GM12878 (cell line): ENCODE measurements at regions not wholly inside any gene's neighbourhood (a gene's known extent, or its start where the extent isn't known, plus 50 kb on each side); places are given as distances from the start of the nearest gene placed in this dataset.

Source experiments
- ATAC-seq: fragments of 200-7000 bp; cut with Tn5 transposase; 3 replicates; pipeline ENCODE4 v1.9.1; 2020; ENCODE audit warnings: mild to moderate bottlenecking, moderate library complexity
- BruUV-seq: library from RNA; stranded (reverse); fragments of 400-500 nt; replicated peaks from 2 replicates; lab custom pipeline; 2021; lab: Mats Ljungman, UMichigan
- CTCF ChIA-PET: fragments of 300-600 bp; sonication (Branson Sonifier 250); formaldehyde crosslinking; extraction: SDS; loops from one replicate; lab custom pipeline; 2021; ENCODE audit warnings: inconsistent platforms; lab: Yijun Ruan, JAX
- POLR2A ChIA-PET: fragments of 350-600 bp; formaldehyde crosslinking; extraction: SDS; loops from one replicate; lab custom pipeline; 2021; ENCODE audit warnings: inconsistent platforms; lab: Charles Lee
- RAD21 ChIA-PET: fragments of 300-600 bp; sonication (Branson Sonifier 250); formaldehyde crosslinking; loops from one replicate; lab custom pipeline; 2023; ENCODE audit warnings: antibody characterized with exemption; ENCODE audit not compliant: unreplicated experiment; lab: Charles Lee
- SMC1A ChIA-PET: fragments of 300-600 bp; sonication (Branson Sonifier 250); formaldehyde crosslinking; loops from one replicate; lab custom pipeline; 2023; ENCODE audit not compliant: unreplicated experiment, uncharacterized antibody; lab: Charles Lee
- DNase-seq: peaks from one replicate; pipeline ENCODE4 v3.0.0-alpha.2; 2011; ENCODE audit warnings: low read depth, low spot score
- FAIRE-seq: peaks from 3 replicates; lab custom pipeline; 2011; peaks lifted over from hg19 to GRCh38; lab: Jason Lieb, UNC
- H2AFZ ChIP-seq: 2 replicates; pipeline ENCODE4 v1.6.0; 2011; ENCODE audit warnings: low read depth, low read length, control low read depth; ENCODE audit not compliant: control insufficient read depth
- H3K27ac ChIP-seq: 2 replicates; pipeline ENCODE4 v1.5.1; 2011; ENCODE audit warnings: control low read depth; ENCODE audit not compliant: control insufficient read depth, insufficient read depth
- H3K27me3 ChIP-seq, 2 experiments: replicated peaks in 1 of 2; 2 replicates each; pipeline versions ENCODE4 v1.6.0 to v1.6.1; 2011; ENCODE audit warnings: low read length in 1 of 2; ENCODE audit not compliant: control insufficient read depth in 2 of 2, insufficient read depth in 2 of 2
- H3K36me3 ChIP-seq, 2 experiments: 2 replicates each; pipeline ENCODE4 v1.5.1; 2011; ENCODE audit warnings: low read length in 1 of 2; ENCODE audit not compliant: control insufficient read depth in 2 of 2, insufficient read depth in 2 of 2
- H3K4me1 ChIP-seq: 2 replicates; pipeline ENCODE4 v1.6.1; 2011; ENCODE audit warnings: mild to moderate bottlenecking, low read length, moderate library complexity, mixed read lengths; ENCODE audit not compliant: control insufficient read depth, insufficient read depth
- H3K4me2 ChIP-seq: 2 replicates; pipeline ENCODE4 v1.6.0; 2011; ENCODE audit warnings: control low read depth; ENCODE audit not compliant: control insufficient read depth, insufficient read depth
- H3K4me3 ChIP-seq: fragments of 200-600 bp; sonication (generic); 2 replicates; pipeline ENCODE4 v1.5.1; 2016
- H3K79me2 ChIP-seq: 2 replicates; pipeline ENCODE4 v1.6.0; 2011; ENCODE audit warnings: low read length; ENCODE audit not compliant: control insufficient read depth, insufficient read depth
- H3K9ac ChIP-seq: 2 replicates; pipeline ENCODE4 v1.8.0; 2011; ENCODE audit warnings: low read length, control low read depth, mixed read lengths; ENCODE audit not compliant: control insufficient read depth, insufficient read depth
- H3K9me3 ChIP-seq: replicated peaks from 3 replicates; pipeline ENCODE4 v1.5.1; 2011; ENCODE audit warnings: mild to moderate bottlenecking, low read length; ENCODE audit not compliant: control insufficient read depth, insufficient read depth
- H4K20me1 ChIP-seq: 2 replicates; pipeline ENCODE4 v1.6.0; 2011; ENCODE audit not compliant: control insufficient read depth, insufficient read depth
- ETV6 ChIP-seq, 2 experiments: fragments of 450-650 bp in 1 of 2; IDR thresholded peaks in 1 of 2; conservative IDR thresholded peaks in 1 of 2; 2 replicates each; pipeline ENCODE4 v1.6.1; 2014; ENCODE audit warnings: antibody characterized with exemption in 1 of 2, borderline replicate concordance in 1 of 2, low read depth in 1 of 2, mild to moderate bottlenecking in 1 of 2, moderate library complexity in 1 of 2
- MTA3 ChIP-seq: IDR thresholded peaks from 2 replicates; pipeline ENCODE4 v1.6.1; 2012; ENCODE audit warnings: low read length, inconsistent platforms, borderline replicate concordance
- NR2F1 ChIP-seq: fragments of 450-650 bp; conservative IDR thresholded peaks from 2 replicates; pipeline ENCODE4 v1.6.1; 2017; ENCODE audit warnings: mild to moderate bottlenecking
- POU2F2 ChIP-seq: IDR thresholded peaks from 3 replicates; pipeline ENCODE4 v1.6.1; 2011; ENCODE audit warnings: low read depth, mild to moderate bottlenecking, low read length, borderline replicate concordance
- RFX5 ChIP-seq: IDR thresholded peaks from 2 replicates; pipeline ENCODE4 v1.6.1; 2011; ENCODE audit warnings: low read depth, low read length, improper control_type of control experiment
- ZBTB11 ChIP-seq: fragments of 450-650 bp; formaldehyde crosslinking; IDR thresholded peaks from 2 replicates; pipeline ENCODE4 v1.5.0; 2022; ENCODE audit warnings: mild to moderate bottlenecking, missing genetic modification characterization
- WGBS: methylation state at CpG from one replicate; pipeline ENCODE4 v1.1.6; 2016; ENCODE audit warnings: low lambda C conversion rate; ENCODE audit not compliant: insufficient replicate concordance, insufficient coverage; ENCODE audit errors: missing lambda C conversion rate; 5-methylcytosine and 5-hydroxymethylcytosine counted together
- in situ Hi-C: fragments of 300-500 bp; cut with MboI; formaldehyde crosslinking; loops from 9 replicates; pipeline ENCODE4 v1.14.3; 2018; ENCODE audit warnings: mixed read lengths
- intact Hi-C: fragments of 100-400 bp; cut with micrococcal nuclease; formaldehyde crosslinking; loops from one replicate; pipeline ENCODE4 v1.14.2; 2022; ENCODE audit not compliant: unreplicated experiment
- TF ChIP-seq, protein P1 (sequence below): fragments of 450-650 bp; IDR thresholded peaks from 2 replicates; pipeline ENCODE4 v1.6.1; 2017; ENCODE audit warnings: mild to moderate bottlenecking, moderate library complexity
- TF ChIP-seq, protein P2 (sequence below): IDR thresholded peaks from 2 replicates; pipeline ENCODE4 v1.6.1; 2012; ENCODE audit warnings: improper control_type of control experiment, low read depth, low read length; ENCODE audit not compliant: insufficient replicate concordance

- H2AFZ ChIP-seq = no peak overlapping the region
- no peak overlapping the region for H3K27ac ChIP-seq
- POLR2A ChIA-PET = no interaction called here
- H3K4me2 ChIP-seq = no peak overlapping the region
- H3K79me2 ChIP-seq = no peaks in the 10 kb centered on the region
- no TSS peak for BruUV-seq
- DNase-seq = no peak
- intact Hi-C loops (no loop called here), in situ Hi-C loops (no loop called here)
- no peak for TF ChIP-seq MTA3
- TF ChIP-seq RFX5 = no peak
- no peak for TF ChIP-seq NR2F1
- TF ChIP-seq POU2F2 = no peak
- TF ChIP-seq, protein P1, sequence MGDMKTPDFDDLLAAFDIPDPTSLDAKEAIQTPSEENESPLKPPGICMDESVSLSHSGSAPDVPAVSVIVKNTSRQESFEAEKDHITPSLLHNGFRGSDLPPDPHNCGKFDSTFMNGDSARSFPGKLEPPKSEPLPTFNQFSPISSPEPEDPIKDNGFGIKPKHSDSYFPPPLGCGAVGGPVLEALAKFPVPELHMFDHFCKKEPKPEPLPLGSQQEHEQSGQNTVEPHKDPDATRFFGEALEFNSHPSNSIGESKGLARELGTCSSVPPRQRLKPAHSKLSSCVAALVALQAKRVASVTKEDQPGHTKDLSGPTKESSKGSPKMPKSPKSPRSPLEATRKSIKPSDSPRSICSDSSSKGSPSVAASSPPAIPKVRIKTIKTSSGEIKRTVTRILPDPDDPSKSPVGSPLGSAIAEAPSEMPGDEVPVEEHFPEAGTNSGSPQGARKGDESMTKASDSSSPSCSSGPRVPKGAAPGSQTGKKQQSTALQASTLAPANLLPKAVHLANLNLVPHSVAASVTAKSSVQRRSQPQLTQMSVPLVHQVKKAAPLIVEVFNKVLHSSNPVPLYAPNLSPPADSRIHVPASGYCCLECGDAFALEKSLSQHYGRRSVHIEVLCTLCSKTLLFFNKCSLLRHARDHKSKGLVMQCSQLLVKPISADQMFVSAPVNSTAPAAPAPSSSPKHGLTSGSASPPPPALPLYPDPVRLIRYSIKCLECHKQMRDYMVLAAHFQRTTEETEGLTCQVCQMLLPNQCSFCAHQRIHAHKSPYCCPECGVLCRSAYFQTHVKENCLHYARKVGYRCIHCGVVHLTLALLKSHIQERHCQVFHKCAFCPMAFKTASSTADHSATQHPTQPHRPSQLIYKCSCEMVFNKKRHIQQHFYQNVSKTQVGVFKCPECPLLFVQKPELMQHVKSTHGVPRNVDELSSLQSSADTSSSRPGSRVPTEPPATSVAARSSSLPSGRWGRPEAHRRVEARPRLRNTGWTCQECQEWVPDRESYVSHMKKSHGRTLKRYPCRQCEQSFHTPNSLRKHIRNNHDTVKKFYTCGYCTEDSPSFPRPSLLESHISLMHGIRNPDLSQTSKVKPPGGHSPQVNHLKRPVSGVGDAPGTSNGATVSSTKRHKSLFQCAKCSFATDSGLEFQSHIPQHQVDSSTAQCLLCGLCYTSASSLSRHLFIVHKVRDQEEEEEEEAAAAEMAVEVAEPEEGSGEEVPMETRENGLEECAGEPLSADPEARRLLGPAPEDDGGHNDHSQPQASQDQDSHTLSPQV = no peak
- TF ChIP-seq ETV6 (conservative IDR thresholded peaks at IDR 0.05 in 1 of 2, IDR thresholded peaks at IDR 0.05 in 1 of 2; ENCODE audit: borderline replicate concordance in 1 of 2, low read depth in 1 of 2) = no peak
- TF ChIP-seq, protein P2, sequence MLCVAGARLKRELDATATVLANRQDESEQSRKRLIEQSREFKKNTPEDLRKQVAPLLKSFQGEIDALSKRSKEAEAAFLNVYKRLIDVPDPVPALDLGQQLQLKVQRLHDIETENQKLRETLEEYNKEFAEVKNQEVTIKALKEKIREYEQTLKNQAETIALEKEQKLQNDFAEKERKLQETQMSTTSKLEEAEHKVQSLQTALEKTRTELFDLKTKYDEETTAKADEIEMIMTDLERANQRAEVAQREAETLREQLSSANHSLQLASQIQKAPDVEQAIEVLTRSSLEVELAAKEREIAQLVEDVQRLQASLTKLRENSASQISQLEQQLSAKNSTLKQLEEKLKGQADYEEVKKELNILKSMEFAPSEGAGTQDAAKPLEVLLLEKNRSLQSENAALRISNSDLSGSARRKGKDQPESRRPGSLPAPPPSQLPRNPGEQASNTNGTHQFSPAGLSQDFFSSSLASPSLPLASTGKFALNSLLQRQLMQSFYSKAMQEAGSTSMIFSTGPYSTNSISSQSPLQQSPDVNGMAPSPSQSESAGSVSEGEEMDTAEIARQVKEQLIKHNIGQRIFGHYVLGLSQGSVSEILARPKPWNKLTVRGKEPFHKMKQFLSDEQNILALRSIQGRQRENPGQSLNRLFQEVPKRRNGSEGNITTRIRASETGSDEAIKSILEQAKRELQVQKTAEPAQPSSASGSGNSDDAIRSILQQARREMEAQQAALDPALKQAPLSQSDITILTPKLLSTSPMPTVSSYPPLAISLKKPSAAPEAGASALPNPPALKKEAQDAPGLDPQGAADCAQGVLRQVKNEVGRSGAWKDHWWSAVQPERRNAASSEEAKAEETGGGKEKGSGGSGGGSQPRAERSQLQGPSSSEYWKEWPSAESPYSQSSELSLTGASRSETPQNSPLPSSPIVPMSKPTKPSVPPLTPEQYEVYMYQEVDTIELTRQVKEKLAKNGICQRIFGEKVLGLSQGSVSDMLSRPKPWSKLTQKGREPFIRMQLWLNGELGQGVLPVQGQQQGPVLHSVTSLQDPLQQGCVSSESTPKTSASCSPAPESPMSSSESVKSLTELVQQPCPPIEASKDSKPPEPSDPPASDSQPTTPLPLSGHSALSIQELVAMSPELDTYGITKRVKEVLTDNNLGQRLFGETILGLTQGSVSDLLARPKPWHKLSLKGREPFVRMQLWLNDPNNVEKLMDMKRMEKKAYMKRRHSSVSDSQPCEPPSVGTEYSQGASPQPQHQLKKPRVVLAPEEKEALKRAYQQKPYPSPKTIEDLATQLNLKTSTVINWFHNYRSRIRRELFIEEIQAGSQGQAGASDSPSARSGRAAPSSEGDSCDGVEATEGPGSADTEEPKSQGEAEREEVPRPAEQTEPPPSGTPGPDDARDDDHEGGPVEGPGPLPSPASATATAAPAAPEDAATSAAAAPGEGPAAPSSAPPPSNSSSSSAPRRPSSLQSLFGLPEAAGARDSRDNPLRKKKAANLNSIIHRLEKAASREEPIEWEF = no peak
- TF ChIP-seq ZBTB11 (CRISPR knock-in tag) = no peak
- no peak overlapping the region for H3K9ac ChIP-seq
- SMC1A ChIA-PET = no interaction called here
- FAIRE-seq = no peak
- CTCF ChIA-PET = no interaction called here
- 15% methylated on average over 3 of the region's 3 CpGs for WGBS
- ATAC-seq = no peak
- no peaks in the 10 kb centered on the region for H3K4me1 ChIP-seq
- no peaks in the 10 kb centered on the region for H3K27me3 ChIP-seq
- RAD21 ChIA-PET = no interaction called here
- H3K4me3 ChIP-seq = no peak overlapping the region
- no peaks in the 10 kb centered on the region for H3K9me3 ChIP-seq
- H3K36me3 ChIP-seq = no peaks in the 10 kb centered on the region
- no peaks in the 10 kb centered on the region for H4K20me1 ChIP-seq
These were observed 193.5 kb upstream of the SOX2 start for GRCh38 chr3:181518222-181518621.
